Astrocyte of the hippocampus (primary cell): ENCODE measurements at regions not wholly inside any gene's neighbourhood (a gene's known extent, or its start where the extent isn't known, plus 50 kb on each side); places are given as distances from the start of the nearest gene placed in this dataset.

Experiments used
- DNase-seq: peaks from one replicate; pipeline ENCODE4 v3.0.0; 2011; ENCODE audit warnings: low read depth, low spot score

- peak; percentile 47 for DNase-seq
Measured at GRCh38 chr9:88658311-88658822, 123.4 kb downstream of the NXNL2 start.

- no peak for DNase-seq
Measured at GRCh38 chr9:88659126-88659525, 124.1 kb downstream of the NXNL2 start.

GRCh38 chr9:88660611-88661010 is 125.6 kb downstream of the NXNL2 start:
- DNase-seq: peak; percentile 19

GRCh38 chr9:88661759-88662158 is 126.8 kb downstream of the NXNL2 start:
- no peak for DNase-seq

GRCh38 chr9:88663771-88664419 is 128.9 kb downstream of the NXNL2 start:
- DNase-seq: no peak

- no peak for DNase-seq
Measured at GRCh38 chr9:88664773-88665172, 129.8 kb downstream of the NXNL2 start.

- no peak for DNase-seq
Measured at GRCh38 chr9:88672874-88673689, 138.1 kb downstream of the NXNL2 start.

GRCh38 chr9:88673886-88674285 is 138.9 kb downstream of the NXNL2 start:
- no peak for DNase-seq

GRCh38 chr9:88676644-88677043 is 141.7 kb downstream of the NXNL2 start:
- DNase-seq: no peak

GRCh38 chr9:88678008-88678407 is 143.0 kb downstream of the NXNL2 start:
- no peak for DNase-seq

- DNase-seq: no peak
Measured at GRCh38 chr9:88678431-88678830, 143.5 kb downstream of the NXNL2 start.

- no peak for DNase-seq
Measured at GRCh38 chr9:88680041-88680440, 145.1 kb downstream of the NXNL2 start.

- no peak for DNase-seq
Measured at GRCh38 chr9:88680505-88681160, 145.7 kb downstream of the NXNL2 start.

- no peak for DNase-seq
Measured at GRCh38 chr9:88681434-88681833, 146.5 kb downstream of the NXNL2 start.

GRCh38 chr9:88682431-88682831 is 147.5 kb downstream of the NXNL2 start:
- no peak for DNase-seq

- DNase-seq: no peak
Measured at GRCh38 chr9:88684046-88684445, 149.1 kb downstream of the NXNL2 start.

- DNase-seq: no peak
Measured at GRCh38 chr9:88684845-88685244, 149.9 kb downstream of the NXNL2 start.

- no peak for DNase-seq
Measured at GRCh38 chr9:88685966-88686365, 151.0 kb downstream of the NXNL2 start.

GRCh38 chr9:88689509-88690298 is 154.7 kb downstream of the NXNL2 start:
- DNase-seq: no peak

GRCh38 chr9:88690628-88691027 is 155.7 kb downstream of the NXNL2 start:
- DNase-seq: no peak

- no peak for DNase-seq
Measured at GRCh38 chr9:88691091-88691490, 156.1 kb downstream of the NXNL2 start.

GRCh38 chr9:88691811-88692210 is 156.8 kb downstream of the NXNL2 start:
- DNase-seq: no peak
